Occipital lobe (tissue), 1 donor: ENCODE measurements at regions not wholly inside any gene's neighbourhood (a gene's known extent, or its start where the extent isn't known, plus 50 kb on each side); places are given as distances from the start of the nearest gene placed in this dataset.

Source experiments
- DNase-seq: peaks from one replicate; lab custom pipeline; 2025; lab: John Stamatoyannopoulos, UW

- no peak for DNase-seq
These were observed 113.0 kb downstream of the DTHD1 start for GRCh38 chr4:36394352-36394903.

DNA sequence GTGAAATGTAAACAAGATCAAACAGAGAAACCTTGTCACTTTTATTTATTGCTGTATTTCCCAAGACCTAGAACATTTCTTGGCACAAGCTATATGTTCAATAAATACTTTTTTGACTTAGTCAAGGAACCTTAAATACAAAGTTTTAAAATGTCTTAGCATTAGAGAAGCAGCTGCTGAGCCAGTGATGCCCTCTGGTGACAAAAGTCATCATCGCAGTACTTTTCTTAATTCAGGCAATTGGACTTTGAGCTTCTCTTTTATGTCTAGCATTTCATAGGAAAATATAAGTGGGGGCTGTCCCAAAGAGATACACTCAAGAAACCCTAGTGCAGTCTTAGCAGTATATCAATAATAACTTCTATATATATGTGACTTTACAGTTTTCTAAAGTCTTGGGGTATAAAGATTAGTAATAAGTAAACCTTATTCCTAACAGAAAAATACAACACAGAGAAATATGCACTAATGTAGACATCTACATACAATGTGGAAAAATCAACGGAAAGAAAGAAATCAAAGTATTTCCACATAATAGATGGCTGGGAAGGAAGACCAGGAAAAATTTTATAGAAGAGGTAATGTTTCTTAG, 118.4 kb downstream of the DTHD1 start:
- DNase-seq, result no peak

DNA sequence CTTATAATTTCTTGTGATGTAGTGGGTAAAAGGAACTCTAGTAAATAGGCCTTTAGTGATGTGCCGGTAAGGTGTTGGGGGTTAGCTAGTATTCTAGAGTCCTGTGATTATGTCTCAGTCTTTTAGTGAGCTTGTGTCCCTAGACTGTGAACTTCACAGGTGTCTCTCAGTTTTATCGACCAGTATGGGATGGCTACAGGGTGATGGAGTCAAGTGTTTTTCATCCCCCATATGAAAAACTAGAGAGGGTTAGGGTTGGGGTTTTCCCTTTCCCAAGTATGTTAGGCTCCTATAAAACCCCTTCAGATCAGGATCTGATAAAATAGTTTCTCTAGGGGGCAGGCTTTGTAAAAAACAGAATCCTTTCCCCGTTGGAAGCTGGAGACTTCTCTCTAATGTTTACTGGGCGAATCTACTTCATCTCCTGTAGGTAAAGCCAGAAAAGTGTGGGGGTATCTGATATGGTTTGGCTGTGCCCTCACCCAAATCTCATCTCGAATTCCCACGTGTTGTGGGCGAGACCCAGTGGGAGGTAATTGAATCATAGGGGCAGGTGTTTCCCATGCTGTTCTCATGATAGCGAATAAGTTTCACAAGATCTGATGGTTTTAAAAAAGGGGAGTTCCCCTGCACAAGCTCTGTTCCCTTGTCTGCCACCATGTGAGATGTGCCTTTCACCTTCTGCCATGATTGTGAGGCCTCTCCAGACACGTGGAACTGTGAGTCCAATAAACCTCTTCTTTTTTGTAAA, 120.8 kb downstream of the DTHD1 start:
- no peak for DNase-seq

GRCh38 chr4:36411338-36411737, 129.9 kb downstream of the DTHD1 start:
- no peak for DNase-seq

DNA sequence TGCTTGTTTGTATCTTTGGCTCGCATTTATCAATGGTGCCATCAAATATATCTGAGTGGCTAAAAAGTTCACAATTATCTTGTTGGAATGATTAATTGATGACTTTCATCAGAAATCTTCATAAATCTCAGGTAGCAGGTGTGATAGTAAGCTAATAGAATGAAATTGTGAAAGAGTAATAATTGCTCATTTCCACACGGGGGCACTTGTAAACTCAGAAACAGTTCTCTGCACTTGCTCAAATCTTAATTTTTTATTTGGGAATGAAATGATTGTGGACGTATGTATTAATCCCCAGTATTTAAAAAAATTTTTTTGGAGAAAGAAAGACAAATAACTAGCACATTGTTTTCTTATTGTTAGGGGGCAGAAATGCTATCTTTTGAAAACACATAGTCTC, 132.8 kb downstream of the DTHD1 start:
- no peak for DNase-seq

DNA sequence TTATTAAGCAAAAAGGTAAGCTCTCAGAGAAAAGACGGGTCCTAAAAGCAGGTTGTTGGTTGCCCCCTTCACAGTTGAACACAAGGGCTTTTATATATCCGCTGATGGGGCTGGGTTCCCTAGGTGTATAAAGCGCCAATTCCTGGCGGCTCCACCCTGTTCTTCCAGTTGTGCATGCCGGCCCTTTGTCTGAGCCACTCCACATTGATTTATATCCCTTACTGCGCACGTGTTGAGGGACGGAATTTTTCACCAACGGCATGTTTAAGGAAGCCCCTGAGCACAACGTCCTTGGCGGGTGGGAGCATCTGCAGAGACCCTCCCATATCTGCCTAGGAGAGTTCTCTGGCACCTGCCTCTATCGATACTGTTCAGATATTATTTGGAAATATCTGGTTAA, 135.7 kb downstream of the DTHD1 start:
- DNase-seq, result no peak

- DNase-seq, result no peak
These were observed 138.8 kb downstream of the DTHD1 start for GRCh38 chr4:36420111-36420679.

DNA sequence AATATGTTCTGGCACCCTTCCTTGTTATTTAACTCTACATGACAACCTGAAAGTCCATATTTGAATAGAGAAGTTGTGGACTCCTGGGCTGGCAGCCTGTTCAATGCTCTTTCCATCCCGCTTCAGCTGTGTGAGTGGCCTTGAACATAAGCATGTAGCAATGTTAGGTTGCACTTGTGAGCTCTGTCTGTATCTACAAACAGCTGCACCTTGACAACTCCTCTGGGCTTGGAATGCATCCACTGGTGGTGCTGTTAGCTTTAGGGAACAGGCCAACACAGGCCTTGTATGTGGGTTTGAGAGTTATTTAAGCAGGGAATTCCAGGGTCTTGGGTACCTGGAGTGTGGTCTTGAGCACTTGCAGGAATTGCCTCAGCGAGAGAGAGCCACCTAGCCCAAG, 141.2 kb downstream of the DTHD1 start:
- no peak for DNase-seq

- no peak for DNase-seq
These were observed 145.3 kb downstream of the DTHD1 start for GRCh38 chr4:36426741-36427140.

GRCh38 chr4:36427696-36428095, 146.3 kb downstream of the DTHD1 start:
- no peak for DNase-seq

GRCh38 chr4:36432586-36432985, 151.2 kb downstream of the DTHD1 start:
- no peak for DNase-seq

DNA sequence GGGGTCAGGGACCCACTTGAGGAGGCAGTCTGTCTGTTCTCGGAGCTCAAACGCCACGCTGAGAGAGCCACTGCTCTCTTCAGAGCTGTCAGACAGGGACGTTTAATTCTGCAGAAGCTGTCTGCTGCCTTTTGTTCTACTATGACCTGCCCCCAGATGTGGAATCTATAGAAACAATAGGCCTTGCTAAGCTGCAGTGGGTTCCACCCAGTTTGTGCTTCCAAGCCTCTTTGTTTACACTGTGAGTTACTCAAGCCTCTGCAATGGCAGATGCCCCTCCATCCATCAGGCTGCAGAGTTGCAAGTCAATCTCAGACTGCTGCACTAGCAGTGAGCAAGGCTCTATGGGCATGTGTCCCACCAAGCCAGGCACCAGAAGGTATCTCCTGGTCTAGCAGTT, 158.1 kb downstream of the DTHD1 start:
- DNase-seq, result no peak

GRCh38 chr4:36445480-36445879, 164.1 kb downstream of the DTHD1 start:
- DNase-seq, result no peak

- no peak for DNase-seq
These were observed 164.9 kb downstream of the DTHD1 start for GRCh38 chr4:36446275-36446674.

DNA sequence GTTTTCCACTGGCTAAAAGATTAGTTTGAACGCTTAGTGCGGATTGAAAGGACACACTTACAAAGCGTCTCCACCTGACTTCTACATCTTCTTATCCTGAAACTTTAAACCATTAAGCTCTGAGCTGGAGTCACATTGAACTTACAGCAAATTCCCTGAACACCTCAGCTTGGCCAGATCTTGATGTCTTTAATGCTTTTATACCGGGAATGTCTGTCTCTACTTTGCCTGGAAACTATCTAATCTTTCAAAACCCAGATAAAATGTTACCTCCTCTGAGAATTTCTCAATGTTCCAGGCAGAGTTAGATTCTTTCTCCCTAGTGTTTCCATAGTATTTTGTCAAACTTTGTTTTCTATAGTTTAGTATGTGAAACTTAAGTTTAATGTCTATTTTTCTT, 179.9 kb downstream of the DTHD1 start:
- no peak for DNase-seq

DNA sequence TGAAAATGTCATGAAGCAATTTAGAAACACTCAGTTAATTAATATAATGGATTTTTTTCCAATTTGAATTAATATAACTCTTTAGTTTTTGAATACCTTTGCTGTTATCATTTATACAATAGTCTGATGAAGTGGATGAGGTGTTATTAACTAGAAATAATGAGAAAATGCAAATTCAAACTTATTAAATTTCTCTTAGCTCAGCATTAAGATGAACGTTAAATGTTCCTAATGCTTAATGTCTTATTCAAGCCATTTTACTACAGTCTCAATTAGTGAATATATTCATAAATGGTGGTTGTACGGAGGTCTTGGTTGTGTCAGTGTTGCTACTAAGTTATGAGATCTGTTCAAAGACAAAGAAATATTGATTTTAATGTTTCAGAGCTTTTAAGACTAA, 186.3 kb downstream of the DTHD1 start:
- DNase-seq, result no peak

DNA sequence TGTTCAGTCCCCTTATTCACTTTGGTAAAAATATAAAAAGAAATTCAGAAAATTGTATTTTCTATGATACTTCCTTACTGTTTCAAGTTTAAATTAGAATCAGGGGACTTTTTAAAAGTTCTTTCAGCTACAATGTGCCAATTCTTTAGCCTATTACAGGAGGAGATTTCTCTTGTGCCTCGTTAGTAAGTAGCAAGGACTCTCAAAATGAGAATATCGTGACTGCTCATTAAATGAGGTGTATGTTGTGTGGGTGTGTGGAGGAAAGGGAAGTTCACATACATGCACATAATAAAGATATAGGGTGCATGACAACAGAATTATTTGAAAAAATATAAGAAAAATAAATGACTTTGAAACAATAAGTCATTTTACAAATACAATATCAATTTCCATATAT, 190.5 kb downstream of the DTHD1 start:
- no peak for DNase-seq

GRCh38 chr4:36476135-36476534, 194.7 kb downstream of the DTHD1 start:
- no peak for DNase-seq

DNA sequence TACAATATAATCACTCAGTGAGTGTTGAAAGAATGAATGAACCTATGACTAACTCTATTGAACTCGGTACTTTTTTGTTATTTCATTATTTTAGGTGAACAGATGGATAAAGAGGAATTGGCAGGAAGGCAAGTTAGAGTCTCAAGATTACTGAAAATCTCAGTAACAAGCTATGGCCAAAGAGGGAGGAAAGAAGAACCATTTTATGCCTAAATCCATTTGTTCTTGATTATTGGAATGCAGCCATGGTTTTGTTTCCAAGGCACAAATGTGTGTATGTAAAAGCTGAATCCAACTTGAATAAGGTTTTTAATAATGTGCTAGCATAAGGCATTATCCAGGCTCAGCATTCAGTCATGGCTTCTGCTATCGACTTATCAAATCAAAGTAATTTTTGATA, 196.4 kb downstream of the DTHD1 start:
- DNase-seq, result no peak

DNA sequence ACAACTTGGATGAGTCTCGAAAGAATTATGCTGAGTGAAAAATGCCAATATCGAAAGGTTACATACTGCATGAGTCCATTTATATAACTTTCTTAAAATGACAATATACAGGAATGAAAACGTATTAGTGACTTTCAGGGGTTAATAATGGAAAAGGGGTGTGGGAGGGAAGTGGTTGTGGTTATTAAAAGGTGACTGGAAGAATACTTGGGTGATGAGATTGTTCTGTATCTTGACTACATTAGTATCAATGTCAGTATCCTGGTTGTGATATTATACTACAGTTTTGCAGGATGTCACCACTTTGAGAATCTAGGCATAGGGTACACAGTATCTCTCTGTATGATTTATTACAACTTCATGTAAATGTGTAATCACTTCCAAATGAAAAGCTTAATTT, 204.5 kb downstream of the DTHD1 start:
- DNase-seq, result no peak

- no peak for DNase-seq
These were observed 208.4 kb downstream of the DTHD1 start for GRCh38 chr4:36489798-36490197.

GRCh38 chr4:36492041-36492440, 210.6 kb downstream of the DTHD1 start:
- no peak for DNase-seq

- no peak for DNase-seq
These were observed 211.2 kb downstream of the DTHD1 start for GRCh38 chr4:36492590-36492989.
